GM10266 (cell line): ENCODE measurements at regions not wholly inside any gene's neighbourhood (a gene's known extent, or its start where the extent isn't known, plus 50 kb on each side); places are given as distances from the start of the nearest gene placed in this dataset.

Experiments used
- DNase-seq: peaks from one replicate; pipeline ENCODE4 v3.0.0; 2012; ENCODE audit errors: extremely low spot score
- CTCF ChIP-seq: IDR thresholded peaks from 2 replicates; pipeline ENCODE4 v1.5.1; 2012; ENCODE audit warnings: mild to moderate bottlenecking, low read depth; ENCODE audit not compliant: control insufficient read depth, insufficient read depth; ENCODE audit errors: missing control alignments

- peak; percentile 11 for DNase-seq
- TF ChIP-seq CTCF = no peak
Observed at GRCh38 chr3:106256249-106256957, 387.6 kb upstream of the CBLB start.

- no peak for DNase-seq
- no peak for TF ChIP-seq CTCF
Observed at GRCh38 chr3:106257172-106257571, 388.4 kb upstream of the CBLB start.

- DNase-seq = no peak
- no peak for TF ChIP-seq CTCF
Observed at GRCh38 chr3:106261396-106261795, 392.6 kb upstream of the CBLB start.

- TF ChIP-seq CTCF = no peak
- DNase-seq = no peak
Observed at GRCh38 chr3:106261915-106262683, 393.3 kb upstream of the CBLB start.

- TF ChIP-seq CTCF = no peak
- no peak for DNase-seq
Observed at GRCh38 chr3:106263011-106263410, 394.2 kb upstream of the CBLB start.

GRCh38 chr3:106263546-106263945, 394.7 kb upstream of the CBLB start:
- no peak for TF ChIP-seq CTCF
- DNase-seq = no peak

DNA sequence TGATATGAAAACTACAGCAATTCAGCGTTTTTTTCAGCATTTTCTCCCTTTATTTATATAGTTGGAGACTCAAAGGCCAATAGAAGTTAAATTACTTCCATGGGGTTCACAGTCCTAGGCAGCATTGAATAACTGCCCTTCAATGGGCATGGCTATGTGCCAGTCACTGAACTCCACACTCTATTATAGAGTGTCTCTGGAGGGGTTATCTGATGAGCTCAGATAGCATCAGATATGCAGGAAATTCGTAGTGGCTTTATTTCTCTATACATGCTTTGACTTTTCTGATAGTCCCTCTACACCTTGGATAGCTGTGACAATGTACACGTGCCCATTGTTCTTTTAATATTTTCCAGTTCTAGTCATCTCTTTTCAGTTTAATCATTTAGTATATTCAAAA, 396.9 kb upstream of the CBLB start:
- no peak for DNase-seq
- no peak for TF ChIP-seq CTCF
